GM12878 (cell line): ENCODE measurements at regions not wholly inside any gene's neighbourhood (a gene's known extent, or its start where the extent isn't known, plus 50 kb on each side); places are given as distances from the start of the nearest gene placed in this dataset.

ENCODE experiments used
- ATAC-seq: fragments of 200-7000 bp; cut with Tn5 transposase; 3 replicates; pipeline ENCODE4 v1.9.1; 2020; ENCODE audit warnings: mild to moderate bottlenecking, moderate library complexity
- BruUV-seq: library from RNA; stranded (reverse); fragments of 400-500 nt; replicated peaks from 2 replicates; lab custom pipeline; 2021; lab: Mats Ljungman, UMichigan
- CTCF ChIA-PET: fragments of 300-600 bp; sonication (Branson Sonifier 250); formaldehyde crosslinking; extraction: SDS; loops from one replicate; lab custom pipeline; 2021; ENCODE audit warnings: inconsistent platforms; lab: Yijun Ruan, JAX
- POLR2A ChIA-PET: fragments of 350-600 bp; formaldehyde crosslinking; extraction: SDS; loops from one replicate; lab custom pipeline; 2021; ENCODE audit warnings: inconsistent platforms; lab: Charles Lee
- RAD21 ChIA-PET: fragments of 300-600 bp; sonication (Branson Sonifier 250); formaldehyde crosslinking; loops from one replicate; lab custom pipeline; 2023; ENCODE audit warnings: antibody characterized with exemption; ENCODE audit not compliant: unreplicated experiment; lab: Charles Lee
- SMC1A ChIA-PET: fragments of 300-600 bp; sonication (Branson Sonifier 250); formaldehyde crosslinking; loops from one replicate; lab custom pipeline; 2023; ENCODE audit not compliant: unreplicated experiment, uncharacterized antibody; lab: Charles Lee
- DNase-seq: peaks from one replicate; pipeline ENCODE4 v3.0.0-alpha.2; 2011; ENCODE audit warnings: low read depth, low spot score
- FAIRE-seq: peaks from 3 replicates; lab custom pipeline; 2011; peaks lifted over from hg19 to GRCh38; lab: Jason Lieb, UNC
- H2AFZ ChIP-seq: 2 replicates; pipeline ENCODE4 v1.6.0; 2011; ENCODE audit warnings: low read depth, low read length, control low read depth; ENCODE audit not compliant: control insufficient read depth
- H3K27ac ChIP-seq: 2 replicates; pipeline ENCODE4 v1.5.1; 2011; ENCODE audit warnings: control low read depth; ENCODE audit not compliant: control insufficient read depth, insufficient read depth
- H3K27me3 ChIP-seq, 2 experiments: replicated peaks in 1 of 2; 2 replicates each; pipeline versions ENCODE4 v1.6.0 to v1.6.1; 2011; ENCODE audit warnings: low read length in 1 of 2; ENCODE audit not compliant: control insufficient read depth in 2 of 2, insufficient read depth in 2 of 2
- H3K36me3 ChIP-seq, 2 experiments: 2 replicates each; pipeline ENCODE4 v1.5.1; 2011; ENCODE audit warnings: low read length in 1 of 2; ENCODE audit not compliant: control insufficient read depth in 2 of 2, insufficient read depth in 2 of 2
- H3K4me1 ChIP-seq: 2 replicates; pipeline ENCODE4 v1.6.1; 2011; ENCODE audit warnings: mild to moderate bottlenecking, low read length, moderate library complexity, mixed read lengths; ENCODE audit not compliant: control insufficient read depth, insufficient read depth
- H3K4me2 ChIP-seq: 2 replicates; pipeline ENCODE4 v1.6.0; 2011; ENCODE audit warnings: control low read depth; ENCODE audit not compliant: control insufficient read depth, insufficient read depth
- H3K4me3 ChIP-seq: fragments of 200-600 bp; sonication (generic); 2 replicates; pipeline ENCODE4 v1.5.1; 2016
- H3K79me2 ChIP-seq: 2 replicates; pipeline ENCODE4 v1.6.0; 2011; ENCODE audit warnings: low read length; ENCODE audit not compliant: control insufficient read depth, insufficient read depth
- H3K9ac ChIP-seq: 2 replicates; pipeline ENCODE4 v1.8.0; 2011; ENCODE audit warnings: low read length, control low read depth, mixed read lengths; ENCODE audit not compliant: control insufficient read depth, insufficient read depth
- H3K9me3 ChIP-seq: replicated peaks from 3 replicates; pipeline ENCODE4 v1.5.1; 2011; ENCODE audit warnings: mild to moderate bottlenecking, low read length; ENCODE audit not compliant: control insufficient read depth, insufficient read depth
- H4K20me1 ChIP-seq: 2 replicates; pipeline ENCODE4 v1.6.0; 2011; ENCODE audit not compliant: control insufficient read depth, insufficient read depth
- CEBPB ChIP-seq, 2 experiments: fragments of 150-350 bp in 1 of 2; IDR thresholded peaks; 2 replicates each; pipeline ENCODE4 v1.6.1; 2012 to 2014; ENCODE audit warnings: low read depth in 2 of 2, low read length in 2 of 2, borderline replicate concordance in 1 of 2, inconsistent platforms in 1 of 2
- FOXM1 ChIP-seq: IDR thresholded peaks from 2 replicates; pipeline ENCODE4 v1.6.1; 2012; ENCODE audit warnings: low read depth, mild to moderate bottlenecking, inconsistent platforms, low read length, moderate library complexity
- RCOR1 ChIP-seq: conservative IDR thresholded peaks from 2 replicates; pipeline ENCODE4 v1.6.1; 2012; ENCODE audit warnings: low read depth, low read length, improper control_type of control experiment
- TARDBP ChIP-seq: IDR thresholded peaks from 2 replicates; pipeline ENCODE4 v1.6.1; 2016; ENCODE audit warnings: borderline replicate concordance
- TCF3 ChIP-seq: IDR thresholded peaks from 2 replicates; pipeline ENCODE4 v1.6.1; 2012; ENCODE audit warnings: low read depth, mild to moderate bottlenecking, low read length, borderline replicate concordance; ENCODE audit not compliant: insufficient read depth
- in situ Hi-C: fragments of 300-500 bp; cut with MboI; formaldehyde crosslinking; loops from 9 replicates; pipeline ENCODE4 v1.14.3; 2018; ENCODE audit warnings: mixed read lengths
- intact Hi-C: fragments of 100-400 bp; cut with micrococcal nuclease; formaldehyde crosslinking; loops from one replicate; pipeline ENCODE4 v1.14.2; 2022; ENCODE audit not compliant: unreplicated experiment
- TF ChIP-seq, protein P1 (sequence below): IDR thresholded peaks from 2 replicates; pipeline ENCODE4 v1.6.1; 2012; ENCODE audit warnings: mild to moderate bottlenecking, low read depth, low read length

DNA sequence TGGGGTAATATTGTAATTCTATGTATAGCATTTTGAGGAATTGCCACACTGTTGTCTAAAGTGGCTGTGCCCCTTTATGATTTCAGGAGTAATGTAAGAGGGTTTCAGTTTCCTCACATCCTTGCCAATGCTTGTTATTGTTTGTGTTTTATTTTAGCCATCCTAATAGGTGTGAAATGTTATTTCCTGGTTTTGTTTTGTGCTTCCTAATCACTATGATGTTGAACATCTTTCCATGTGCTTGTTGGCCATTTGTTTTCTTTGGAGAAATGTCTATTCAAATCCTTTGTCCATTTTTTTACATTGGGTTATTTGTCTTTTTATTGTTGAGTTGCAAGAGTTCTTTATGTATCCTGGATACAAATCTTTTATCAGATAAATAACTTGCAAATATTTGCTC is 97.3 kb upstream of the MLIP start:
- no peak for ATAC-seq
- CTCF ChIA-PET, result no interaction called here
- RAD21 ChIA-PET, result no interaction called here
- no peak for FAIRE-seq
- H3K4me1 ChIP-seq, result no peaks in the 10 kb centered on the region
- H3K27ac ChIP-seq, result no peak overlapping the region
- POLR2A ChIA-PET, result no interaction called here
- BruUV-seq, result no TSS peak
- TF ChIP-seq, protein P1, sequence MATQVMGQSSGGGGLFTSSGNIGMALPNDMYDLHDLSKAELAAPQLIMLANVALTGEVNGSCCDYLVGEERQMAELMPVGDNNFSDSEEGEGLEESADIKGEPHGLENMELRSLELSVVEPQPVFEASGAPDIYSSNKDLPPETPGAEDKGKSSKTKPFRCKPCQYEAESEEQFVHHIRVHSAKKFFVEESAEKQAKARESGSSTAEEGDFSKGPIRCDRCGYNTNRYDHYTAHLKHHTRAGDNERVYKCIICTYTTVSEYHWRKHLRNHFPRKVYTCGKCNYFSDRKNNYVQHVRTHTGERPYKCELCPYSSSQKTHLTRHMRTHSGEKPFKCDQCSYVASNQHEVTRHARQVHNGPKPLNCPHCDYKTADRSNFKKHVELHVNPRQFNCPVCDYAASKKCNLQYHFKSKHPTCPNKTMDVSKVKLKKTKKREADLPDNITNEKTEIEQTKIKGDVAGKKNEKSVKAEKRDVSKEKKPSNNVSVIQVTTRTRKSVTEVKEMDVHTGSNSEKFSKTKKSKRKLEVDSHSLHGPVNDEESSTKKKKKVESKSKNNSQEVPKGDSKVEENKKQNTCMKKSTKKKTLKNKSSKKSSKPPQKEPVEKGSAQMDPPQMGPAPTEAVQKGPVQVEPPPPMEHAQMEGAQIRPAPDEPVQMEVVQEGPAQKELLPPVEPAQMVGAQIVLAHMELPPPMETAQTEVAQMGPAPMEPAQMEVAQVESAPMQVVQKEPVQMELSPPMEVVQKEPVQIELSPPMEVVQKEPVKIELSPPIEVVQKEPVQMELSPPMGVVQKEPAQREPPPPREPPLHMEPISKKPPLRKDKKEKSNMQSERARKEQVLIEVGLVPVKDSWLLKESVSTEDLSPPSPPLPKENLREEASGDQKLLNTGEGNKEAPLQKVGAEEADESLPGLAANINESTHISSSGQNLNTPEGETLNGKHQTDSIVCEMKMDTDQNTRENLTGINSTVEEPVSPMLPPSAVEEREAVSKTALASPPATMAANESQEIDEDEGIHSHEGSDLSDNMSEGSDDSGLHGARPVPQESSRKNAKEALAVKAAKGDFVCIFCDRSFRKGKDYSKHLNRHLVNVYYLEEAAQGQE, result no peak
- TF ChIP-seq CEBPB (IDR thresholded peaks at IDR 0.05; ENCODE audit: borderline replicate concordance in 1 of 2, low read depth in 2 of 2, low read length in 2 of 2) (no peak), FOXM1 (no peak), TARDBP (no peak), TCF3 (no peak), RCOR1 (no peak)
- no peak overlapping the region for H3K4me2 ChIP-seq
- H3K27me3 ChIP-seq, result no peaks in the 10 kb centered on the region; a peak in 1 of 4 replicates
- SMC1A ChIA-PET, result no interaction called here
- in situ Hi-C loops (no loop called here), intact Hi-C loops (no loop called here)
- no peaks in the 10 kb centered on the region for H3K79me2 ChIP-seq
- no peaks in the 10 kb centered on the region for H3K9me3 ChIP-seq
- no peak for DNase-seq
- H4K20me1 ChIP-seq, result no peaks in the 10 kb centered on the region
- H3K4me3 ChIP-seq, result no peak overlapping the region
- H2AFZ ChIP-seq, result no peak overlapping the region
- H3K36me3 ChIP-seq, result no peaks in the 10 kb centered on the region
- no peak overlapping the region for H3K9ac ChIP-seq
